ENCODE measurements at regions not wholly inside any gene's neighbourhood (a gene's known extent, or its start where the extent isn't known, plus 50 kb on each side); places are given as distances from the start of the nearest gene placed in this dataset.

DNA sequence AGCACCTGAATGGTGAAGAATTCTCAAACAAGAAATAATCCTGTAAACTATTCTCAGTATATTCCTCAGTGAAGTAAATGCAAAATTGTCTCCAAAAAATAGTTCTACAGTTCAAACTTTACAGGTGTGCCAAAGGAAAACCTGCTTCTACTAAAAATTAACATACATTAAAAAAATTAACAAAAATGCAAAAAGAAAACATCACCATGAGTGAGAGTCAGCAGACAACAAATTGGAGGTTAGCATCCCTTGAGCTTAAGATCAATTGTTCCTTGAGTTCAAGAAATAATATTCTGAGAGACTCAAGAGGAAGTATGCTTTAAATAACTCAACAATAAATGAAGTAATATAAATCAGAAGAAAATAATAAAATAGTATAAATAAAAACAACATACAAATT is 278.4 kb upstream of the MME start:
- DNase-seq = no peak

- DNase-seq = no peak
Measured at GRCh38 chr3:154799800-154800199, 280.3 kb upstream of the MME start.

- DNase-seq = no peak
Measured at GRCh38 chr3:154795582-154795981, 284.5 kb upstream of the MME start.

DNA sequence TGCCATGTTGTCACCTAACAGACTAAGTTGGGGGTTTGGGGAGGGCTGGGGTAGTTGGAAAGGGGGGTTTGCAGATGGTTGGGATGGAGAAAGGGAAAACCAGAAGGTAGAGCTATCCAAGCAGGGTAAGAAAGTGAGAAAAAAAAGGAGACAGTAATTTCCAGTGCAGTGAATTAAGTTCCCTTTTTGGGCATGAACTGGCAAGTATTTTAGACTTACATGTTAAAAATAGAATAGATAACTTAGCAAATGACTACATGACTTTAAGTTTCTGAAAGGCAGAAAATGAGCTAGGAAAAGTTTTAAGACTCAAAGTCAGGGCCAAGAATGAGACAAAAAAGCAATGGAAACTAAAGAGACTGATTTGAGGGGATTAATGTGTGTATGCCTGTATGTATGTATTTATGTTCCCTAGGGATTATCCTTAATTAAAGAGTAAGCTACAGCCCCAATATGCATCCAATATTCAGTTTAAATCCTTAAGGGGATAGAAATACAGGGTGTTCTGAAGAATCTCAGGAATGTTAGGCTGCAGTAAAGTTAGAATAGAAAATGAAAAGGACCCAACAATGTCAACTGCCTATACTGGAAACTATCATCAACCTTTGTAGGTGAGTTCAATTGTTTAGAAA is 285.2 kb upstream of the MME start:
- DNase-seq = no peak

DNA sequence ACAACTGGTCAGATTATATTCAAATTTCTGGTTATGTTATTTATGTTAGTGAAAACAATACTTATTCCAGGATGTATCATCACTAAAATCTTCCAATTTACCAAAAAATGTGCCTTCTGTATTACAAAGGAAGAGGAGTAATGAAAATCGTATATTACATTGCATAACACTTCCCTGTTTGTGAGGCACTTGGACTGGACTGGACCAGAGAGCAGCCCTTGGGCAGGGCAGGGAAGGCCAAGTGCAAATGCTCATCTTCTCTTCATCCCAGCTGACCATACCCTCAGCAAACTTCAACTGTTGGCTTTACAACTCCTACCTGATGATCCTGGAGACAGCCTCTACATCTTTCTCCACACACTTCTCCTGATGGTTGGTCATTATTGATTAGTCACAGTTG is 285.7 kb upstream of the MME start:
- DNase-seq = no peak

DNA sequence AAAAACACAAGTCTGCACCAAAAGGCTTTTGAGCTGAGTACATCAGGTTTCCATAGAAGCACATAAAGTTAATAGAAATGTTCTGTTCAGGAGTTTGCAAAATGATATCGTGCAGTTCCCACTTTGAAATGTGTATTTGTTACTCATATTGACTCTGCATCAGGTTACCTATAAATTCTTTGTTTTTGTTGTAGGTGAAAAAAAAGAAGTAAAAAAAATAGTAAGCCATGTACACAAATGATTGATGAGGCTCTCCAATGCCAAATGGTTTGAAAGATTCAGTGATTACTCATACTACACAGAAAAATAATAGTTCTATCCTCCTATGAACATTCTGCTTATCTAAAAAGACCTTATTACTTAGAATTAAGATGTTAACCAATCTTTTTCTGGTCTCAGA is 287.3 kb upstream of the MME start:
- no peak for DNase-seq

DNA sequence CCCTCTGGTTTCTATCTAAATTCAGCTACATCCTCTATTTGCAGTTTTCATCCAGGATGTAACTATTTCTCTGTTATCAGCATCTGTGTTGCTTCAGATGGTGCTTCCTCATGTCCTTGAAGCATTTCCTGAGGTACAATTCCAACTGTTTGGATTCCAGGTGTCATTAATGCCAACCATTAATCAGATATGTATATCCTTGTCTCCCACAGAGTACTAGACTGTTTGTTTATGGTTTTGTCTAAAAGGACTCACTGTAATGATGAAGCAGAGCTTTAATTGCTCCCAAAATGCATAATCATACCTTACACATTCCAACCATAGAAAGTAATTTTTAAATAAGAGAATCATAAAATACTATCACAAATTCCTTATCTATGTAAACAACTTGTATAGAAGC is 288.5 kb upstream of the MME start:
- no peak for DNase-seq

DNA sequence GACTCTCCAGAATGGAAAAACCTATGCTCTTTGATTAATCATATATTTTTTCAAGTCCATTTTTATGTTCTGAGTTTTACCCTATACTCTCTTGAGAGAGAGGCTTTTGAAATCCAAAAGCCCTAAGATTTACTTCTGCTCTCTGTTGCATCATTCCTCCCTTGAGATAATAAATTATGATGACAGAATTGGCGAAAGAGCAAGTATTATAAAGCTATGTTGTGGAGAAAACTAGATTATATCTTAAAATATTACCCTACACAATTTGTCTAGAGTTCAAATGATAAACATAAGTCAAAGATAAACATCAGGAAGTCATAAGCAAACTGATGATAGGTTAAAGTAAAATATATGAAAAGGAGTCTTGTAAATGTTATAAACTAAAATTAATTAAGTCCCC is 293.4 kb upstream of the MME start:
- no peak for DNase-seq

- DNase-seq = no peak
Measured at GRCh38 chr3:154783521-154783931, 296.6 kb upstream of the MME start.

- no peak for DNase-seq
Measured at GRCh38 chr3:154783061-154783460, 297.1 kb upstream of the MME start.

- no peak for DNase-seq
Measured at GRCh38 chr3:154782151-154782550, 298.0 kb upstream of the MME start.

DNA sequence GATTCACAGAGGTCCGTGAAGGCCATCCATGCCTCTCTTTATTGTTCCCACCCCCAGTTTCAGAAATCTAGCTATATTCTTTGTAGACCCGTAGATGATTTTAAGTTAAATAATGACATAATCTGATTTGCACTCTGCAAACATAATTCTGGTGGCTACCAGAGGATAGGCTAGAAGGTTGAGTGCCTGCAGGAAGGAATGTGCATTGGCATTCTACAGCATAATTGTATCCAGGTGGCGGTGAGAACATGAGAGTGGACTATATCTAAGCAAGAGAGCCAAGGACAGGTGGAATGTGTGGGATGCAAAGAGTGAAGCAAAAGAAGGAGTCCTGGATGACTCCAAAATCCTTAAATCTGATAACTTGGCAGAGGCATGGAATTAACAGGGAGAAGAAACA is 298.5 kb upstream of the MME start:
- DNase-seq = no peak

GRCh38 chr3:154780263-154780662 is 299.9 kb upstream of the MME start:
- DNase-seq = no peak

DNA sequence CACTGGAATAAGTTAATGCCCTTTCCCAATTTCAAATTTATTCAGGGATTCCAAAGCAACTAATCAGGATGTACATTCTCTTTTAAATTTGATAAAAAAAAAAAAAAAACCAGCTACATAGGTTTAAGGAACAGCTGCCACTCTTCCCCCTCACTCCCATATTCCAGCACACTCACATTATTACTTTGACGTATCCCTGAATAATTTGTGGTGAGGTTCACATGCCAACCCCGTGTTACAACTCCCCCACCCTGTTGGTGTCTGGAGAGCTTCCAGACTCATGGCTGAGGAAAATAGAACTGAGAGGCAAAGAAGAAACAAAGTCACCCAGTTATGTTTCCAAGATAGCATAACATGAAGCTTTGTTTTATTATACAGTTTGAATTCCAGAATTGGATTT is 300.5 kb upstream of the MME start:
- no peak for DNase-seq

DNA sequence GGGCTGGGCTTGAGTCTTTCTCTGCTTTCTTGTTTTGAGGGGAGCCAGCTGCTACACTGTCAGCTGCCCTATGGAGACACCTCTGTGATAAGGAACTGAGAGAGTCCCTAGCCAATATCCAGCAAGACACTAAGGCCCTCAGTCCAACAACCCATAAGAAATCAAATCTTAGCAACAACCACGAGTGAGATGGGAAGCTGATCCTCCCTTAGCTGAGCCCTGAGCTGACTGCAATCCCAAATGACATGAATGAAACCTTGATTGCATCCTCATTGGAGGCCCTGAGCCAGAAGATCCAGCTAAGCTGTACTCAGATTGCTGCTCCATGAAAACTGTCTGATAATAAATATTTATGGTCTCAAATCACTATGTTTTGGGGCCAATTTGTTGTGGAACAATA is 302.1 kb upstream of the MME start:
- no peak for DNase-seq

GRCh38 chr3:154776549-154777225 is 303.4 kb upstream of the MME start:
- DNase-seq = no peak

GRCh38 chr3:154775821-154776548 is 304.1 kb upstream of the MME start:
- no peak for DNase-seq

- DNase-seq = no peak
Measured at GRCh38 chr3:154766765-154767503, 313.2 kb upstream of the MME start.

GRCh38 chr3:154764856-154765640 is 315.1 kb upstream of the MME start:
- no peak for DNase-seq

DNA sequence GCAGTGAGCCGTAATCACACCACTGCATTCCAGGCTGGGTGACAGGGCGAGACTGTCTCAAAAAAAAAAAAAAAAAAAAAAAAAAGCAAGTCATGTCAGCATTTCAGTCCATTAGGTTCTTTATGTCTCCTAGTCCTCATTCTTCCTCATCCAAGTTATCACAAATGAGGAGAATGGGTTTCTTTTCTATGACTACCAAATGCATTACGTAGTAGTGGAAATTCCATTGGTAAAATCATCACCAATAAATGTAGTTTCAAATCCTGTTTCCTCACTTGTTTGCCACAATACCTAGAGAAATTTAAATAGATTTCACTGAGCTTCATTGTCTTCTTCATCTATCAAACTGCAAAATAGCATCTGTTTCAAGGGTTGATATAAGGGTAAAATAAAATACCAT is 317.6 kb upstream of the MME start:
- DNase-seq = no peak

GRCh38 chr3:154759966-154760365 is 320.2 kb upstream of the MME start:
- no peak for DNase-seq

- peak; percentile 34 for DNase-seq
Measured at GRCh38 chr3:154758109-154758868, 321.8 kb upstream of the MME start.

Measured in NCI-H1436 (cell line).